Hematopoietic multipotent progenitor cell treated with erythropoietin and hydrocortisone succinate and interleukin-3 and kit ligand, for 4 days (in vitro differentiated cells): ENCODE measurements at regions not wholly inside any gene's neighbourhood (a gene's known extent, or its start where the extent isn't known, plus 50 kb on each side); places are given as distances from the start of the nearest gene placed in this dataset.

Source experiments
- DNase-seq: peaks from one replicate; pipeline ENCODE4 v3.0.0-alpha.2; 2015

DNA sequence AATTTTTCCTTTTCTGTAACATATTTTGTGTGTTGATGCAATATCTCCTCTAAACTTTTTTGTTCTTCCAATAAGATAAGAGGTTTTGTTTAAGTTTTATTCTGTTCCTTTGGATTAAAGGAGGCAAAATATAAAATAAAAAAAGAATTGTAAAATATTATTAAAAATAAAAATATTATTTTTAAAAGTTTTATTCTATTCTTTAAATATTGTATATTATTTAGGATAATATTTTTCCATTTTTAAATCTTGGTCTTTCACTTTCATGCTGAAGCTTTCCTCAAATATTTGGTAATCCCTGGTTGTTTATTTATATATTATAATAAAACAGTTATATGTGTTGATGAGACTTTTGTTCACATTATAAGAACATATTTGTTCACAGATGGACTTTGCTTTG lies 187.9 kb upstream of the PDE5A start:
- DNase-seq, result no peak

DNA sequence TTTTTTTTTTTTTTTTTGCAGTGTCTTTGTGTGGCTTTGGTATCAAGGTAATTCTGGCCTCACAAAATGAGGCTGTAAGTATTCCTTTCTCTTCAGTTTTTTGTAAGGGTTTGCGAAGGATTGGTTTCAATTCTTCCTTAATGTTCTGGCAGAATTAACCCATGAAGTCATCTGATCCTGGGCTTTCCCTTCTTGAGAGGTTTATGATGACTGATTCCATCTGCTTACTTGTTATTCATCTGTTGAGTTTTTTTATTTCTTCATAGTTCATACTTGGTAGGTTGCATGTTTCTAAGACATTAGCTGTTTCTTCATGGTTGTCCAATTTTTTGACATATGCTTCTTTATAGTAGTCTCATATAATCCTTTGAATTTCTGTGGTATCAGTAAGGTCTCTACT lies 181.4 kb upstream of the PDE5A start:
- no peak for DNase-seq

DNA sequence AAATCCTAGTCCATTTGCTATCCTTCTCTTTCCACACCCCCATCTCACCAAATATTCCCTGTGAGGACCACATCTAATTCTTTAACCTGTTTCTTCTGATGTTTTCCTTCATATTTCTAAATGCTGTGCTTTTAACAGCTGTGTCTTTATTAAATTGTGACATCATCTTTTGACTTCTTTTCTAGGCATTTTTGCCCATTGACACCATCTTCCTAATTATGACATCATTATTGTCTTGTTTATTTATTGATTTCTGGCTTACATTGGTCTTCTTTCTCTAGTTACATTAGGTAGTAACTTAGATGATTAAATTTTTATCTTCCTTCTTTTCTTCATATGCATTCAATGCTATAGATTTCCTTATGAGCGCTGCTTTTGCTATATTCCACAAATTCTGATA lies 175.8 kb upstream of the PDE5A start:
- DNase-seq, result no peak

DNA sequence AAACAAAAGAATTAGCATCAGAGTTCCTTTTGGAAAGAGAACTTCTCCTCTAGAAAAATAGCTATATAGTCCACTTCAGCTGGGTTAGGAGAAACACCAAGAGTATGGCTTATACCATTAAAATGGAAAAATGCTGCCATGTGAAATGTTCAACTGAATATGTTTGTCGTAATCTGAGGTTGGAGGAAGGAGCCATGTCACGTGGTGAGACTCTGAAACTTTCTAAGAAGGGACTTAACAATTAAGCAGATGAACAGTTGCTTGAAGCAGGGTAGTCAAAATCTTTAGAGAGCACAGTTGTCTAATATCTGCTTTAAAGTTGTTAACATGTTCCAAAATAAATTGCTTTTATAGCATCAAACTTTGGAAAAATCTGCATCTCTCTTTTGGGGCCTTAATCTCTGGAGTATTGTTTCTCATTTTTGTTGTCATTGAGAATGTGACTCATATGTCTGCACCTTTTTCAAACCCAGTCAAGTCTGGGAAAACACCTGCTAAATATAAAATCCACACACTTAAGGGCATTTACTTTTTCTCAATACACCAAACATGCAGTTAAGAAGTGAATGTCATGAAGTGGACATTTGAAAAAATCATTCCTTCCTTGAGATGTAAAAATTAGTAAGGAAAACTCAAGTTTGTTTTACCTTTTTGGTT lies 168.8 kb upstream of the PDE5A start:
- no peak for DNase-seq

DNA sequence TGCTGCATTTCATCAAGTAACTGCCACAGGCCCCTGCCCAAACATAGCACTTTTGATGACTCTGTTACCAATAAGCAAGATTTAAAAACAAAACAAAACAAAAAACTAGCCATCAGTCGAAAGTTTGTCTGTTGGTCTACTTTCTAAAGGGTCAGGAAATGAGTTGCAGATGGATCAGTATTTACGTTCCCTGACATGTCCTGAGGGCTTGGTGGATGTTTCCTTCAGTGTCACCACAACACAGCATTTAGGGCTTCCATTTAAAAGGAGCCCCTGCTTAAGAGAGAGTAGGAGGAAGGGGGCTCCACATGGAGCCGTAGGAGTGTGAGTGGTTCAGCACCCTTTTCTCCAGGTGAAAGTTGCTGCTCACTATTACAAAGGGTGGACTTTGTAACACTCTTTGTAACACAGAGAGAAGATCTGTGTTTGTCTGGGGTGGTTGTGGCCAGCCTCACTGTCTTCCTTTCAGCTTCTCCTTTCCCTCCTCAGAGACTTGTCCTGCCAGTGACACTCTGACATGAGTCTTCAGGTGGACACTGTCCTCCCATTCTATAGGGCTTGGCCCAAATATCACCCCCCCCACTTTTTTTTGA lies 167.5 kb upstream of the PDE5A start:
- no peak for DNase-seq

DNA sequence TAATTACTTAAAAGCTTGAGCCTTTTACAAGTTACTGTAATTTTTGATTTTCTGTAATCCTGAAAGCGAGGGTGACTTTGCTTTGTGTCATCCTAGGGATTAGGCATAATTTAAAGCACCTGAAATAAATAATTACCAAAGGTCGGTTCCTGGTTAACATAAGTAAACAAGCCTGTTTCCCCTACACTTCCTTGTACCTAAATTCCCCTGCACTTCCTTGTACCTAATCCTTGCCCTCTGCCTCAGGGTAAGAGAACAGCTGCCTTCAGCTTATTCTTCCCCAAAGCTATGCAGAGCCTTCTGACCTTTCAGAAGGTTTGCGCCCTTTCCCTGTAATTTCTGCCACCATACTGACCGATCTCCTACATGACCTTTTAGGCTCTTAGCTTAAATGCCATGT lies 166.1 kb upstream of the PDE5A start:
- DNase-seq, result no peak

DNA sequence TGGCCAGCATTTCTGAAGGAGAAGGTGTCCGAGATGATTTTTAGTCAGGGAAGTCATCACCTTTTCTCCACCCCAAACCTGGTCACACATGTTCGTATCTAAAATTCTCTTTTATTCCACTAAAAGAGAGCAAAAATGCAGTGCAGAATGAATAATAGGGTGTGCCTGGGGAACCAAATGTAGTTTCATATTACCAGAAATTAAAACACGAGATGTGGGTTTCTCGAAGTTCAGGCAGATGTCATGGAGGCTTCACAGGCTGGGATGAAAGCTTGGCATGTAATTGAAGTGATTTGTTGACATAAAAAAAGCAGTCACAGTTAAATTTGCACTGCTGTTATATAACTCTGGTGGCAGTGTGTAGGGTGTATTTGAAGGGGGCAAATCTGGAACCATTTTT lies 165.5 kb upstream of the PDE5A start:
- no peak for DNase-seq

DNA sequence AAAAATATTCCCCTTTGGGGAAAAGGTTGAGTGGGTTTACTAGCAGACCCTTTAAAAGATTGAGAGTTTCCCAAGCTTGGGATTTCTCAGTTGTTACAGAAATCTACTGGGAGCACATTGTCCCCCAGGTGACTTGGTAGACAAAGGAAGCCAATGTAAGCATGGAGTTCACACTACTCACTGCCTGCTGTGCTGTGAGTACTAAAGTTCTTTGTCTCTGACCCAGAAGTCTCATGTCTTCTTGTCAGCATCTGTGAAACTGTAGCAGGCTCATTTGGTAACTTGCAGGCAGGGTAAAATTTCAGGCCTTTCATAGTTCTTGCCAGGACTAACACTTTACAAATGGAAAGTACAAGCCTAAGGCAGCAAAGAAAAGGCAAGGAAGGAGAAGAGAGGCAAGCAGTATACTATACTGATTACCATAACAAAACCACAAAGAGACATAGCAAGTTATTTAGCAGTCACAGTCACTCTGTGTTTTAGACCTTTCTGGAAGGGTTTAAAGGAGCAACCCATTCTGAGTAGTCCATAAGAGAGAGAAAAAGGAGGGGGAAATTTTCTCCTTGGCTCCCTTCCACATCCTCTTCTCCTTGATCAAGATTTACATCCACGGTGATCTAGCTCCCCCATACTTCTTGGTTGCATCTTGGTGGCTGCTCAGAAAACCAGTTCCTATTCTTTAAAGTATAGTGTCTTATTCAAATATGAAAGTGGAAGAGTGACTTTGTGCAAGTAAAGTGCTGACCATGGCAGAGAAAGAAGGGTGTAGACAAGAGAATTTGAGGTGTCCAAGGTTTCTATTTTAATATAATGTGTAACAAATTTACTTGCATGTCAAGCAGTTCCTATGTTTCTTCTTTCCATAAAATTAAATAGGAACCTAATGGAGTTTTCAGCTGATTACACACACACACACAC lies 160.0 kb upstream of the PDE5A start:
- DNase-seq, result no peak

DNA sequence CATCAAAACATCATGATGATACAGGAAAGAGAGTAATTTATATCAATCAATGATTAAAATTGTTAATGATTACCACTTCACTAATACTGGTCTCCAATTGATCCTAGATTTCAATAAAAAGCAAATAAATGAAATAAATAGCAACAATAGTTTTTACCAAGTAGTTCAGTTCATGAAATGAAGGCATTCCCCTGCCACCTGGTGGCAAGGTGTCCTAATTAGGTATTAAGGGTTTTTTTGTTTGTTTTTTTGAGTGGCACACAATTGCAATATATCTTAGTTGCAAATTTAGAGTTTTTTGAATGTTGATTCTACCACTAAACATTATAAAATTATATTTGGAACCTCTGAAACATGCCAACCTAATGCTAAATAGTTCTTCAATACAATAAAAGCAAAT lies 157.4 kb upstream of the PDE5A start:
- DNase-seq, result peak; percentile 13

DNA sequence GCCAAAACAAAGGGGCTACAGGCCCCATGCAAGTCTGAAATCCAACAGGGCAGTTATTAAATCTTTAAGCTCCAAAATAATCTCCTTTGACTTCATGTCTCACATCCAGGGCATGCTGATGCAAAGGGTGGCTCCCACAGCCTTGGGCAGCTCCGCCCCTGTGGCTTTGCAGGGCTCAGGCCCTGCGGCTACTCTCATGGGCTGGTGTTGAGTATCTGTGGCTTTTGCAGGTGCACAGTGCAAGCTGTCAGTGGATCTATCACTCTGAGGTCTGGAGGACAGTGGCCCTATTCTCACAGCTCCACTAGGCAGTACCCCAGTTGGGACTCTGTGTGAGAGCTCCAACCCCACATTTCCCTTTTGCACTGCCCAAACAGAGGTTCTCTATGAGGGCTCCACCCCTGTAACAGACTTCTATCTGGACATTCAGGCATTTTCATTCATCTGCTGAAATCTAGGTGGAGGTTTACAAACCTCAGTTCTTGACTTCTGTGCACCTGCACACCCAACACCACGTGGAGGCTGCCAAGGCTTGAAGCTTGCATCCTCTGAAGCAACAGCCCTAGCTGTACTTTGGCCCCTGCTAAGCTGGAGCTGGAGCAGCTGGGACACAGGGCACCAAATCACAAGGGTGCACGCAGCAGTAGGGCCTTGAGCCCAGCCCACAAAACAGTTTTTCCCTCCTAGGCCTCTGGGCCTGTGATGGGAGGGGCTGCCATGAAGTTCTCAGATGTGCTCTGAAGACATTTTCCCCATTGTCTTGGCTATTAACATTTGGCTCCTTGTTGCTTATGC lies 154.8 kb upstream of the PDE5A start:
- DNase-seq, result no peak

DNA sequence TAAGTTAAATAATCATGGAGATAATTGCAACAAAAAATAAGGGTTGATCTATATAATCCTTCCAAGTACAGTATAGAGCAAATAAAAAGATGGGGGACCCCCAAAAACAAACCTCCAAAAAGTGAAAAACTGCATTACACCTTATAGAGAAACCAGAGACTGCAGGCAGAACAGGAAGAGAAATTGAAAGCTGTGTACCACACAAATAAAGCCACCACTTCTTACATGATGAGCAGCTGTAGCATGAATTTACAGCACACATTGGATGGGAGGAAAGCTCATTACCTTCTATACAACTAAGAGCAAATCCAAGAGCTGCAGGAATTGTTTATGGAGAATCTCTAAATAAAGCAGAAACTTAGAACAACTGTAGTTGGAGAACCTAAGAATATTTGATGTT lies 152.4 kb upstream of the PDE5A start:
- no peak for DNase-seq

DNA sequence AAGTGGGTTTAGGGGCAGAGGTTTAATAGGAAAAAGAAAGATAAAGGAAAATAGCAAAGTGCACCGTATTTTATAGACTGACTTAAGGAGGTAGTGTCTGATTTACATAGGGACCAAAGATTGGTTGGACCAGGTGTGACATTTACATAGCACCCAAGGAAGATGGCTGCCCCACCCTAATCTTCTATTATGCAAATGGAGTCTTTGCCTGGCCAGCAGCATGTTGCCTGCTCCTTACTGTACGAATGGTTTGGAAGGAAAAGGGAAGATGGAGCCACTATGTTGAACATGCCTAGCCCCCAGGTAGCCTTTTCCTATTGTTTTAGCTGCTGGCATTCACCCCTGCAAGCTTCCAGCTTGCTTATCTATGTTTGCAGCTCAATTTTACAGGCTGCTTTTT lies 146.2 kb upstream of the PDE5A start:
- no peak for DNase-seq

DNA sequence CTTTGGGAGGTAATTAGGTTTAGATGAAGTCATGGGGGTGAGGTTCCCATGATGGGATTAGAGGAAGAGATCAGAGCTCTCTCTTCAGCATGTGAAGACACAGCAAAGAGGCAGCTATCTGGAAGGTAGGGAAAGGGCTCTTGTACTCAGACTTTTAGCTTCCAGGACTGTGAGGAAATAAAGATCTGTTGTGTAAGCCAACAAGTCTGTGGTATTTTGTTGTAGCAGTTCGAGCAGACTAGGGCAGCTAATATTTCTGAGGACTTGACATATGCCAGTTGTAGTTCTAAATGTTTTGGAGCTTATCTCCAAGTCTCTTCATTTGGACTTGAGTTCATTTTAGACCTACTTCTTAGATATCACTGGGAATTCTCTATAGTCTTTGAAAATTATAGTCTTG lies 137.3 kb upstream of the PDE5A start:
- DNase-seq, result no peak

DNA sequence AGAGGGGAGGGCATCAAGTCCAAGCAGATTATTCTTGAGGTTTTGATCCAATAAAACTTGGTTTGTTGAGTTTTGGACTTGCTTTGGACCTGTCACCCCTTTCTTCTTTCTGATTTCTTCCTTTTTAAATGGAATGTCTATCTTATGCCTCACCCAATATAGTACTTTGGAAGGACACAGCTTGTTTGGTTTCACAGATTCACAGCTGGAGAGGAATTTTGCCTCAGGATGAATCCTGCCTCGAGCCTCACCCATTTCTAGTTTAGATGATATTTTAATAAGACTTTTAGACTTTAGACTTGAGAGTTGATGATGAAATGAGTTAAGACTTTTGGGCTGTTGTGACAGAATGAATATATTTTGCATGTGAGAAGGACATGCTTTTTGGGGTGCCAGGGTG lies 136.9 kb upstream of the PDE5A start:
- no peak for DNase-seq

DNA sequence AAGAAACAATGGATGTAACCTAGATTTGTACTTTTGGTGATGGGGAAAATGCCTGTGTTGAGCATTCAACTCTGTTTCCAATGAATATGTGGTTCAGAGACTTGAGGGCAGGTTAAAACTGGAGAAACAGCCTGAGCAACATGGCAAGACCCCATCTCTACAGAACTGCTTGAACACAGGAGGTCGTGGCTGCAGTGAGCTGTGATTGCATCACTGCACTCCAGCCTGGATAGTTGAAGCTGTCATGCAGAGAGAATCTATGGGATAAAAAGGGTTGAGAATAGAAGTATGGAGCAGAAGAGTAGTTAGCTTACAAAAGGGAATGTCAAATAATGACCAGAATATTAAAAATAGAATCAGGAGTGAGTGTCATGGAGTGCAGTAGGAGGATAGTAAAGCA lies 134.8 kb upstream of the PDE5A start:
- no peak for DNase-seq

DNA sequence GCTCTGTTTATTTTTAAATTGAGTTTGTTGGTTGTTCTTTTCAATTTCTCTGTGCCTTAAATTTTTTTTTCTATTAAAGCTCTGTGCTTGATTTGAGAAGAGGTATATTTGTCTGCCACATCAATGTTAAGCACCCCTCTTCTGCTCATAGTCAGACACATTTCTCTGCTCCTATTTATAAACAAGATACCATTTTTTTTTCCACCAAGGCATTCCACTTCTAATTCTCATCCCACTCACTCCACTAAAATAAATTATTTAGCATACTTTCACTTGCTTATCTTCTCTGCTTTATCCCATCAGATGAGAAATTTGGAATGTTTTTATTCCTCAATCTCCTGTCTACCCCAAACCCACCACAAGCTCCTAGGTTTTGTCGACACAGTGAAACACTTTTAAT lies 127.0 kb upstream of the PDE5A start:
- no peak for DNase-seq

DNA sequence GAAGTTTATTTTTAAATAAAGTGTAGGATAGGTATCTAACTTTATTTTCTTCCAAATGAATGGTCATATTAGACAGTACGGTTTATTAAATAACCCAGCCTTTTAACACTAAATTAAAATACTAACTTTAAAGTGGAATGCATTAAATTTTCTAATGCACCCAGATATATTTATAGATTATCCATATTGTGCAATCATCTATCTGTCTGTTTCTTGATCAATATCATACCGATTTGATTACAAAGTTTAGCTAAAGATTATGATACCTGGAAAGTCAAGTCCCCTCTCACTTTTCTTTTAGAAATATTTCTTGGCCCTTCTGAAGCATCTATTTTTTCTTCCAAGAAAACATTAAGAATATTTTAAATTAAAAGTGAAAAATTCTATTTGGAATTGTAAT lies 124.3 kb upstream of the PDE5A start:
- no peak for DNase-seq

DNA sequence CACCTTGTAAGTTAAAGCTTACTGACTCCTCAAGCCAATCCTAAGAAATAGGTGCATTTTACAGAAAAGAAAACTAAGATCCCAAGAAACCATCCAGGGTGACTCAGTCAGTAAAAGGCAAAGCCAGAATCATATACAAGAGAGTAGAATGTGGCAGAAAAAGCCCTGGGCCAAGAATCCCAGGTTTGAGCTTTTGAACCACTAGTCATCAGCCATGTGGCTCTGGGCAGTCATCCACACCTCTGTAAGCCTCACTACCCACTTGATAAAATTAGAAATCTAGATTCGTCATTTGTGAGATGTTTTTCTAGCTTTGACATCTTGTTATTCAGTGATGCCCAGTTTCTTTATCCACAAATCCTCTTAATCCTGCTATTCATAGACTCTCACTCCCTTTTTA lies 122.2 kb upstream of the PDE5A start:
- no peak for DNase-seq

DNA sequence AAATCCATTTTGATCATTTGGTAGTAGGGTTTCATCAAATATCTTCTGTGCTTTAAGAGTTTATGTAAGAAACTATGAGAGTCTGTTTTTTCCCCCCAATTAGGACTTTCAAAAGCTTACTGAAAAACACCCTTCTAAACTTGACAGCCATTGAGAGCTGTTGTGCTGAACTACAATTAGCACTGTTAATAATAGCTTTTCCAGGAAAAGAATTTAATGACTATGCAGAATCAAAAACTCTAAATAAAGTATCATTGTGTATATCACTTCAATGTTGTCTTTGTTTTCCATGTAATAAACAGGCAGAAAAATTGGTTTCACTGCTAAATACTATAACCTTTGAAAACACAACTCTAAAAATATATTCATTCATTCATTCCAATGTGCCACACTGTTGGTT lies 121.4 kb upstream of the PDE5A start:
- no peak for DNase-seq

DNA sequence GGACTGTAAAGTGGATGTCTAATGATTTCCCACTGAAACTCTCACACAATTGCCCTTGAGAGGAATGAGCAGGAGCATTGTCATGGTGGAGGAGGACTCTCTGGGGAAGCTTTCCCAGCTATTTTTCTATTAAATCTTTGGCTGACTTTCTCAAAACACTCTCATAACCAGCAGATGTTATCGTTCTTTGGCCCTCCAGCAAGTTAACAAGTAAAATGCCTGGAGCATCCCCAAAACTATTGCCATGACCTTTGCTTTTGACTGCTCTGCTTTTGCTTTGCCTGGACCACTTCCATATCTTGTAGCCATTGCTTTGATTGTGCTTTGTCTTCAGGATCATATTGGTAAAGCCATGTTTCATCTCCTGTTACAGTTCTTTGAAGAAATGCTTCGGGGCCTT lies 120.2 kb upstream of the PDE5A start:
- DNase-seq, result no peak

DNA sequence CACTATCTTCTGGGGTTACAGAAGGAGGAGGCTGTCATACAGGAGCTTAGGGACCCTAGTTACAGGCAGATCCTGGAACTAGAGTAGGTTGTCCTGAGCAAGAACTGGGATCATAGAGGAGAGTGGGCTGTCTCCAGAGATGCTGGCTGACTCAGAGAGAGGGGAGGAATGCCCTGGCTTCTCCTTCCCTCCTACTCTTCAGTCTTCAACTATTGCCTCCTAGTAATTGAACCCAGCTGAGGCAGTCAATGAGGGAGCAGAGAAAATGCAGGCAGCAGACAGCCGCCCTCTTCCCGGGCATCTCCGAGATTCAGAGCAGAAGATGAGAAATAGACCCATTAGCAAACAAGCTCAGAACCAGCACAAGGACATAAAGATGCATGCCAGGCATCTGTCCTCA lies 118.3 kb upstream of the PDE5A start:
- DNase-seq, result no peak

DNA sequence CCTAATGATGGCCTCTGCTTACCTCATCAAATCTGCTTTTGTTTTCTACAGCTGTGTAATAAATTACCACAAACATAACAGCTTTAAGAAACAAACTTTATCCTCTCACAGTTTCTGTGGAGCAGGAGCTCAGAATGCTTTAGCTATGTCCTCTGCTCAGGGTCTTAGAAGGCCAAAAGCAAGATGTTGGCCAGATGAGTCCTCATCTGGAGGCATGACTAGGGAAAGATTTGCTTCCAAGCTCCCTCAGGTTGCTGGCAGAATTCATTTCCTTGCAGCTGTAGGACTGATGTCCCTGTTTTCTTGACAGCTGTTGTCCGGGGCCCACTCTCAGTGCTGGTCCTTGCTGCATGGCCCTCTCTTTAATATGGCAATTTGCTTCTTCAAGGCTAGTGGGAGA lies 116.7 kb upstream of the PDE5A start:
- no peak for DNase-seq

DNA sequence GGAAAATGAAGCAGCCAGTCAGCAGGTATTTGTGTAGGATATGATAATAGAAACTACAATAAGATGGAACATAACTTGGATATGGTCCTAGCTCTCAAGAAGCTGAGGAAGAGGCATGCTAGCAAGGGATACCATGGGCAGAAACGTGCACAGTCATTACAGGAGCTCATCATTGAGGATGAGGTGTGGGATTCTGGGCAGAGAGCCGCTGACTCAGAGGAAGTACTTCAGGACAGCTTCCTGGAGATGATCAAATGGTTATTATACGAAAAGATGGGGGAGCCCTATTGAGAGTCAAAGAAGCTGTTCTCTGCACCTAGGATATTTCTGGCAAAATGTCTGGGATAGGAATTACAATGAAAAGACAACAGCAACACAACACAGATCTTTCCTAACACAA lies 116.0 kb upstream of the PDE5A start:
- no peak for DNase-seq

DNA sequence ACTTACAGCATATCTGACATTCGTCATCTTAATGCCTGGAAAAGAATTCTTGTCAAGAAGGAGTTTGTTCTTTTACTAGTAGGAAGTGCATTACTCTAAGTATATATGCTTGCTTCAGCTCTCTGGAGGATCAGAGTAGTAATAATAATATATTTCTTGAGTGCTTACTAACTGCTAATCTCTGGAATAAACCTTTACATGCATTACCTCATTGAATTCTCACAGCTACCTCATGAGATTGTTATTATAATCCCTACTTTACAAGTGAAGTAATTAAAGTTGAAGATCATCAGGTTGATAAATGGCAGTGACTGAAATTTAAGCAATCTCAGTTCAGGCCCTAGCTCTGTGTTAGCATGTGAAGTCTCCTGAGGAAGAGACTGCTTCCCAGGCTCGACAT lies 115.0 kb upstream of the PDE5A start:
- DNase-seq, result no peak
